ENCODE measurements at regions not wholly inside any gene's neighbourhood (a gene's known extent, or its start where the extent isn't known, plus 50 kb on each side); places are given as distances from the start of the nearest gene placed in this dataset.

GRCh38 chr1:172833954-172834353, 175.1 kb downstream of the FASLG start:
- Histone ChIP-seq H3K4me2 (ENCODE audit: insufficient read depth in 1 of 2, low read depth in 2 of 2, low read length in 2 of 2) (no peak overlapping the region), H2BK20ac (ENCODE audit: low read length) (no peak overlapping the region), H2BK12ac (ENCODE audit: low read depth, low read length) (no peak overlapping the region), H4K20me1 (replicated peaks in 1 of 2; ENCODE audit: control insufficient read depth in 1 of 2, insufficient read depth in 2 of 2, low read length in 2 of 2) (no peaks in the 10 kb centered on the region), H2AK5ac (ENCODE audit: low read depth, low read length) (no peak overlapping the region), H3K36me3 (ENCODE audit: control insufficient read depth in 2 of 4, insufficient read depth in 4 of 4, low read length in 3 of 4) (no peaks in the 10 kb centered on the region), H3K9ac (replicated peaks in 1 of 4; ENCODE audit: extremely low read depth in 1 of 4, low read depth in 3 of 4, low read length in 3 of 4) (no peak overlapping the region), H2BK120ac (replicated peaks; ENCODE audit: low read depth, low read length) (no peak overlapping the region), H2AFZ (ENCODE audit: low read length) (no peak overlapping the region), H3K14ac (ENCODE audit: insufficient read length) (no peak overlapping the region), H3K27me3 (replicated peaks in 1 of 4; ENCODE audit: control insufficient read depth in 3 of 4, extremely low read depth in 1 of 4, insufficient read depth in 3 of 4, low read length in 3 of 4) (no peaks in the 10 kb centered on the region), H3K79me2 (ENCODE audit: control insufficient read depth in 1 of 2, insufficient read depth in 2 of 2, low read length in 2 of 2) (no peaks in the 10 kb centered on the region), H2BK15ac (ENCODE audit: low read length) (no peak overlapping the region), H3K56ac (replicated peaks; ENCODE audit: insufficient read length, low read depth, low read length) (no peak overlapping the region), H3K79me1 (ENCODE audit: low read depth, low read length) (no peaks in the 10 kb centered on the region), H4K5ac (ENCODE audit: insufficient read length, low read depth, low read length) (no peak overlapping the region), H3K27ac (ENCODE audit: low read depth, low read length) (no peak overlapping the region), H4K91ac (replicated peaks; ENCODE audit: insufficient read length, low read length) (no peak overlapping the region), H3K23me2 (ENCODE audit: low read depth, low read length) (no peaks in the 10 kb centered on the region), H3K4ac (replicated peaks; ENCODE audit: insufficient read length, low read depth, low read length) (no peak overlapping the region), H3K18ac (ENCODE audit: extremely low read depth, low read length) (no peak overlapping the region), H3K9me3 (ENCODE audit: insufficient read depth in 2 of 2, low read depth in 1 of 2, low read length in 1 of 2) (no peaks in the 10 kb centered on the region), H2BK5ac (ENCODE audit: low read depth, low read length) (no peak overlapping the region), H3K23ac (ENCODE audit: insufficient read length) (no peak overlapping the region), H4K8ac (ENCODE audit: extremely low read depth, insufficient read depth, low read length) (no peak overlapping the region), H3K4me1 (replicated peaks in 1 of 4; ENCODE audit: control insufficient read depth in 3 of 4, insufficient read depth in 4 of 4, low read length in 3 of 4) (no peaks in the 10 kb centered on the region), H3K4me3 (ENCODE audit: extremely low read depth in 1 of 4, insufficient read depth in 2 of 4, low read depth in 3 of 4, low read length in 4 of 4) (no peak overlapping the region)
- ChIA-PET POLR2A (ENCODE audit: partially characterized antibody) (no interaction called here), CTCF (ENCODE audit: partially characterized antibody) (interaction anchor here (1.1 to 1.3 kb wide), 2 partner anchors 11 to 368 kb away, joined by 4 to 6 read pairs; no protein-coding TSS in a partner anchor)
- WGBS, 2 experiments (ENCODE audit: extremely low coverage in 1 of 2, insufficient coverage in 1 of 2, insufficient read length in 1 of 2, insufficient replicate concordance in 2 of 2, low coverage in 1 of 2, low lambda C conversion rate in 2 of 2, missing lambda C conversion rate in 1 of 2), result 92% methylated on average over 2 of the region's 2 CpGs; no CpG with 5 or more reads in 1 of the 2 experiments
- TF ChIP-seq ZNF274 (IDR thresholded peaks at IDR 0.05; ENCODE audit: borderline replicate concordance, extremely low read depth, low read length), result no peak
- no peak for TF ChIP-seq EGR1 (IDR thresholded peaks at IDR 0.05; ENCODE audit: borderline replicate concordance, low read depth, low read length)
- DNase-seq (ENCODE audit: low read depth in 1 of 2, low spot score in 2 of 2), result no peak
- no peak for FAIRE-seq

Data from H1 (cell line).